COLO668 (cell line): ENCODE measurements at regions not wholly inside any gene's neighbourhood (a gene's known extent, or its start where the extent isn't known, plus 50 kb on each side); places are given as distances from the start of the nearest gene placed in this dataset.

Experiments used
- DNase-seq: peaks from one replicate; lab custom pipeline; 2025; ENCODE audit not compliant: unreplicated experiment; lab: John Stamatoyannopoulos, UW

- DNase-seq = no peak
Observed at GRCh38 chr4:125507141-125507540, 192.4 kb downstream of the FAT4 start.

GRCh38 chr4:125511715-125512114, 197.0 kb downstream of the FAT4 start:
- DNase-seq = no peak

- no peak for DNase-seq
Observed at GRCh38 chr4:125515016-125515415, 200.3 kb downstream of the FAT4 start.

GRCh38 chr4:125517831-125518230, 203.1 kb downstream of the FAT4 start:
- no peak for DNase-seq

GRCh38 chr4:125518281-125518680, 203.5 kb downstream of the FAT4 start:
- no peak for DNase-seq

- DNase-seq = no peak
Observed at GRCh38 chr4:125519371-125520146, 204.8 kb downstream of the FAT4 start.

- no peak for DNase-seq
Observed at GRCh38 chr4:125520258-125520990, 205.7 kb downstream of the FAT4 start.

- DNase-seq = no peak
Observed at GRCh38 chr4:125522588-125522987, 207.8 kb downstream of the FAT4 start.

- DNase-seq = no peak
Observed at GRCh38 chr4:125522992-125523391, 208.2 kb downstream of the FAT4 start.

GRCh38 chr4:125526420-125526819, 211.7 kb downstream of the FAT4 start:
- DNase-seq = no peak

- no peak for DNase-seq
Observed at GRCh38 chr4:125527681-125528080, 212.9 kb downstream of the FAT4 start.

- DNase-seq = no peak
Observed at GRCh38 chr4:125529071-125529470, 214.3 kb downstream of the FAT4 start.

GRCh38 chr4:125538670-125539069, 223.9 kb downstream of the FAT4 start:
- DNase-seq = no peak

GRCh38 chr4:125539691-125540090, 224.9 kb downstream of the FAT4 start:
- no peak for DNase-seq

GRCh38 chr4:125541836-125542385, 227.2 kb downstream of the FAT4 start:
- DNase-seq = no peak

- no peak for DNase-seq
Observed at GRCh38 chr4:125546272-125546671, 231.5 kb downstream of the FAT4 start.

- no peak for DNase-seq
Observed at GRCh38 chr4:125547836-125548235, 233.1 kb downstream of the FAT4 start.

- DNase-seq = no peak
Observed at GRCh38 chr4:125550769-125551168, 236.0 kb downstream of the FAT4 start.

- no peak for DNase-seq
Observed at GRCh38 chr4:125551466-125551865, 236.7 kb downstream of the FAT4 start.

GRCh38 chr4:125551967-125552366, 237.2 kb downstream of the FAT4 start:
- DNase-seq = no peak

GRCh38 chr4:125572601-125573000, 257.8 kb downstream of the FAT4 start:
- DNase-seq = no peak

GRCh38 chr4:125573368-125573767, 258.6 kb downstream of the FAT4 start:
- no peak for DNase-seq
